ENCODE measurements at regions not wholly inside any gene's neighbourhood (a gene's known extent, or its start where the extent isn't known, plus 50 kb on each side); places are given as distances from the start of the nearest gene placed in this dataset.

DNA sequence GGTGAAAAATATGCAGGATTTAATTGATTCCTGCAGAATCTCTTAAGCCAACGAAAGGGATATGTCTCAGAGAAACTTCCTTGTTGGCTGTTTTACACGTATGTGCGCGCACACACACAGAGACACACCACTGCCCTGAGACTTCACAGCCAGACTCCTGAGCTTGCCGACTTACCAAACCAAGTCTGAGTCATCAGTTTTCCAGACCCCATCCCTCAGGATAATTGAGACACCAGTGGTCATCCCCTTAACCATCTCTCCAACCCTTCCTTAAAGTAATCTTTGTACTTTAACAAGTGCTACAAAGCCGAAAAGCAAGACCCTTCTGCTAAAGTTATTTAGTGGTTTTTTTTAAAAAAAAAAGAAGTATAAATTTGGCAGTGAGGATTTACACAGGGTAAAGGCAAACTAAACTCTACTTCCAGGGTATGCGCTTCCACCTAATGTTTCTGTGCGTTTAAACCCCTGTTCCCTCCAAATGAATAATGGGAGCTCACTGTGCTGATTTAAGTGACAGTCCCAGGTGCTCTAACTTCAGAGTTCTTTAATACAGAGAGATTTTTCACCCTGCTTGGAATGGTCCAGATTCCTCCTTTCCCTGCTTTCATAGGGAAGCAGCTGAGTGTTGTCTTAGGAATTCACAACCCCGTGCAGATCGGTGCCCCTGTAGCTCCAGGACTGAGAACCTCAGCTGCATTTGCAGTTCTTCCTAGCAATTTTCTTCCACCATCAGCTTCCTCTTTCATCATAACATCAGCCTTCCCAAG lies 198.5 kb downstream of the INHBA start:
- no peak overlapping the region for H3K4me3 ChIP-seq
- SMC1A ChIA-PET (ENCODE audit: uncharacterized antibody, unreplicated experiment): no interaction called here
- no peak for FAIRE-seq
- no peak overlapping the region for H3K4me2 ChIP-seq (ENCODE audit: control insufficient read depth, insufficient read depth)
- POLR2A ChIA-PET: no interaction called here
- no peaks in the 10 kb centered on the region for H3K9me3 ChIP-seq (replicated peaks; ENCODE audit: control insufficient read depth, insufficient read depth, low read length)
- H2AFZ ChIP-seq (ENCODE audit: control insufficient read depth, low read depth, low read length): no peak overlapping the region
- ATAC-seq: no peak
- RAD21 ChIA-PET (ENCODE audit: unreplicated experiment): no interaction called here
- H4K20me1 ChIP-seq (ENCODE audit: control insufficient read depth, insufficient read depth): no peaks in the 10 kb centered on the region
- H3K79me2 ChIP-seq (ENCODE audit: control insufficient read depth, insufficient read depth, low read length): no peaks in the 10 kb centered on the region
- H3K27me3 ChIP-seq (replicated peaks in 1 of 2; ENCODE audit: control insufficient read depth in 2 of 2, insufficient read depth in 2 of 2, low read length in 1 of 2): no peaks in the 10 kb centered on the region
- in situ Hi-C loops (cut with MboI): no loop called here
- CTCF ChIA-PET: no interaction called here
- DNase-seq (ENCODE audit: low read depth, low spot score): no peak
- no peak overlapping the region for H3K27ac ChIP-seq (ENCODE audit: control insufficient read depth, insufficient read depth)
- no peaks in the 10 kb centered on the region for H3K36me3 ChIP-seq (ENCODE audit: control insufficient read depth in 2 of 2, insufficient read depth in 2 of 2, low read length in 1 of 2)
- 47% methylated on average over 10 of the region's 10 CpGs for WGBS (ENCODE audit: insufficient coverage, insufficient replicate concordance, low lambda C conversion rate, missing lambda C conversion rate)
- intact Hi-C loops (cut with micrococcal nuclease; ENCODE audit: unreplicated experiment): no loop called here
- no peaks in the 10 kb centered on the region for H3K4me1 ChIP-seq (ENCODE audit: control insufficient read depth, insufficient read depth, low read length)
- BruUV-seq (replicated peaks): no TSS peak
- no peak overlapping the region for H3K9ac ChIP-seq (ENCODE audit: control insufficient read depth, insufficient read depth, low read length)
- TF ChIP-seq ATF2 (IDR thresholded peaks at IDR 0.05; ENCODE audit: low read length): no peak
- TF ChIP-seq CBX5 (IDR thresholded peaks at IDR 0.05; ENCODE audit: low read depth): no peak
- TF ChIP-seq TARDBP (IDR thresholded peaks at IDR 0.05; ENCODE audit: borderline replicate concordance): no peak
- TF ChIP-seq NR2C2 (IDR thresholded peaks at IDR 0.05; ENCODE audit: borderline replicate concordance, control insufficient read depth, insufficient read length, low read depth): no peak
- no peak for TF ChIP-seq MYC (IDR thresholded peaks at IDR 0.05; ENCODE audit: insufficient read depth, insufficient read length, insufficient replicate concordance, low read length, severe bottlenecking)
- TF ChIP-seq CEBPZ (IDR thresholded peaks at IDR 0.05; ENCODE audit: low read depth, low read length): no peak
- TF ChIP-seq, protein P1, sequence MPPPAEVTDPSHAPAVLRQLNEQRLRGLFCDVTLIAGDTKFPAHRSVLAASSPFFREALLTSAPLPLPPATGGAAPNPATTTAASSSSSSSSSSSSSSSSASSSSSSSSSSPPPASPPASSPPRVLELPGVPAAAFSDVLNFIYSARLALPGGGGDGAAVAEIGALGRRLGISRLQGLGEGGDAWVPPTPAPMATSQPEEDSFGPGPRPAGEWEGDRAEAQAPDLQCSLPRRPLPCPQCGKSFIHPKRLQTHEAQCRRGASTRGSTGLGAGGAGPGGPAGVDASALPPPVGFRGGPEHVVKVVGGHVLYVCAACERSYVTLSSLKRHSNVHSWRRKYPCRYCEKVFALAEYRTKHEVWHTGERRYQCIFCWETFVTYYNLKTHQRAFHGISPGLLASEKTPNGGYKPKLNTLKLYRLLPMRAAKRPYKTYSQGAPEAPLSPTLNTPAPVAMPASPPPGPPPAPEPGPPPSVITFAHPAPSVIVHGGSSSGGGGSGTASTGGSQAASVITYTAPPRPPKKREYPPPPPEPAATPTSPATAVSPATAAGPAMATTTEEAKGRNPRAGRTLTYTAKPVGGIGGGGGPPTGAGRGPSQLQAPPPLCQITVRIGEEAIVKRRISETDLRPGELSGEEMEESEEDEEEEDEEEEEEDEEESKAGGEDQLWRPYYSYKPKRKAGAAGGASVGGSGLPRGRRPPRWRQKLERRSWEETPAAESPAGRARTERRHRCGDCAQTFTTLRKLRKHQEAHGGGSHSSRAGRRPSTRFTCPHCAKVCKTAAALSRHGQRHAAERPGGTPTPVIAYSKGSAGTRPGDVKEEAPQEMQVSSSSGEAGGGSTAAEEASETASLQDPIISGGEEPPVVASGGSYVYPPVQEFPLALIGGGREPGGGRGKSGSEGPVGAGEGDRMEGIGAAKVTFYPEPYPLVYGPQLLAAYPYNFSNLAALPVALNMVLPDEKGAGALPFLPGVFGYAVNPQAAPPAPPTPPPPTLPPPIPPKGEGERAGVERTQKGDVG (CRISPR knock-in tag; IDR thresholded peaks at IDR 0.05): no peak
- TF ChIP-seq FOS (IDR thresholded peaks at IDR 0.05; ENCODE audit: borderline replicate concordance, extremely low read depth, insufficient read length): no peak
- TF ChIP-seq CHD4 (IDR thresholded peaks at IDR 0.05): no peak
- TF ChIP-seq SPI1 (IDR thresholded peaks at IDR 0.05; ENCODE audit: borderline replicate concordance, insufficient read depth, low read depth, low read length): no peak
- no peak for TF ChIP-seq FOXM1 (IDR thresholded peaks at IDR 0.05; ENCODE audit: low read depth, low read length)
- TF ChIP-seq, protein P2, sequence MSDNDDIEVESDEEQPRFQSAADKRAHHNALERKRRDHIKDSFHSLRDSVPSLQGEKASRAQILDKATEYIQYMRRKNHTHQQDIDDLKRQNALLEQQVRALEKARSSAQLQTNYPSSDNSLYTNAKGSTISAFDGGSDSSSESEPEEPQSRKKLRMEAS (IDR thresholded peaks at IDR 0.05; ENCODE audit: low read depth, low read length): no peak
- TF ChIP-seq ZNF24 (IDR thresholded peaks at IDR 0.05): no peak

All from GM12878 (cell line).